ENCODE measurements at regions not wholly inside any gene's neighbourhood (a gene's known extent, or its start where the extent isn't known, plus 50 kb on each side); places are given as distances from the start of the nearest gene placed in this dataset.

DNA sequence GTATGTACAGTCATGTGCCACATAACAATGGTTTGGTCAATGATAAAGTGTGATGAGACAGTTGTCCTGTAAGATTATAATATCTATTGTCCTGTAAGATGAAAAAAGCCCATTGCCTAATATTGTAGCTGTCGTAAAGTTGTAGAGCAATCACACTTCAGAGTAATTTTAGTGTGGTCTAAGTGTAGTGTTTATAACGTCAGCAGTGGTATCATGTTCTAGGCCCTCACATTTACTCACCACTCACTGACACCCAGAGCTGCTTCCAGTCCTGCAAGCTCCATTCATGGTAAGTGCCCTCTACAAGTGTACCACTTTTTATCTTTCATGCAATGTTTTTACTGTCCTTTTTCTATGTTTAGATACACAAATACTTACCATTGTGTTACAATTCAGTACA, 259.9 kb upstream of the RAB4A start:
- no peak for DNase-seq (ENCODE audit: extremely low read depth, insufficient read length)
- Histone ChIP-seq H3K4me3 (replicated peaks; ENCODE audit: low read depth, low read length) (no peak overlapping the region), H3K27me3 (replicated peaks; ENCODE audit: control insufficient read depth, insufficient read depth, low read length) (0 out of 2 replicates have a peak, but pooled peaks cover 2% of the 10 kb centered on the region), H3K36me3 (ENCODE audit: control insufficient read depth, insufficient read depth, low read length) (no peaks in the 10 kb centered on the region)
- TF ChIP-seq, protein P1, sequence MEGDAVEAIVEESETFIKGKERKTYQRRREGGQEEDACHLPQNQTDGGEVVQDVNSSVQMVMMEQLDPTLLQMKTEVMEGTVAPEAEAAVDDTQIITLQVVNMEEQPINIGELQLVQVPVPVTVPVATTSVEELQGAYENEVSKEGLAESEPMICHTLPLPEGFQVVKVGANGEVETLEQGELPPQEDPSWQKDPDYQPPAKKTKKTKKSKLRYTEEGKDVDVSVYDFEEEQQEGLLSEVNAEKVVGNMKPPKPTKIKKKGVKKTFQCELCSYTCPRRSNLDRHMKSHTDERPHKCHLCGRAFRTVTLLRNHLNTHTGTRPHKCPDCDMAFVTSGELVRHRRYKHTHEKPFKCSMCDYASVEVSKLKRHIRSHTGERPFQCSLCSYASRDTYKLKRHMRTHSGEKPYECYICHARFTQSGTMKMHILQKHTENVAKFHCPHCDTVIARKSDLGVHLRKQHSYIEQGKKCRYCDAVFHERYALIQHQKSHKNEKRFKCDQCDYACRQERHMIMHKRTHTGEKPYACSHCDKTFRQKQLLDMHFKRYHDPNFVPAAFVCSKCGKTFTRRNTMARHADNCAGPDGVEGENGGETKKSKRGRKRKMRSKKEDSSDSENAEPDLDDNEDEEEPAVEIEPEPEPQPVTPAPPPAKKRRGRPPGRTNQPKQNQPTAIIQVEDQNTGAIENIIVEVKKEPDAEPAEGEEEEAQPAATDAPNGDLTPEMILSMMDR (IDR thresholded peaks at IDR 0.05; ENCODE audit: insufficient read depth, low read length, poor library complexity, severe bottlenecking), result no peak

DNA sequence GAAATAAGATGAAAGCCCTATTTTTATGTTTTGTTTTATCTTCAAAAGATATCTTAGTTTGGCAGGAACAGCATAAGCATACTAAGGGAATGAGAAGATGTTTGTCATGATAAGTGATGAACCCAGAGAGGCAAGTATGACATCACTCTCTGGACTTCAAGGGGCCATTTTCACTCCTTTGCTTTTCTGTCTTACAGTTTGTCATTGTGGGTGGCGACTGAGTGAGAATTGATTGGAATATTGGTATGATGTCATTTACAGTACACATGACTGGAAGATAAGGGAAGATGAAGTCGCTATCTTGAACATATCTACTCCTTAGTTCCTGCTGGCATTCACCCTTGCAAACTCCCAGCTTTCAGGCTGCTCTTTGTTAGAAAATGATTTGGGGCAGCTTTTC, 258.1 kb upstream of the RAB4A start:
- DNase-seq (ENCODE audit: extremely low read depth, insufficient read length), result no peak
- Histone ChIP-seq H3K36me3 (ENCODE audit: control insufficient read depth, insufficient read depth, low read length) (no peaks in the 10 kb centered on the region), H3K27me3 (replicated peaks; ENCODE audit: control insufficient read depth, insufficient read depth, low read length) (peaks cover 2% of the 10 kb centered on the region; the same call in 1 of the 2 replicates), H3K4me3 (replicated peaks; ENCODE audit: low read depth, low read length) (no peak overlapping the region)
- TF ChIP-seq, protein P1 (IDR thresholded peaks at IDR 0.05; ENCODE audit: insufficient read depth, low read length, poor library complexity, severe bottlenecking), result no peak

DNA sequence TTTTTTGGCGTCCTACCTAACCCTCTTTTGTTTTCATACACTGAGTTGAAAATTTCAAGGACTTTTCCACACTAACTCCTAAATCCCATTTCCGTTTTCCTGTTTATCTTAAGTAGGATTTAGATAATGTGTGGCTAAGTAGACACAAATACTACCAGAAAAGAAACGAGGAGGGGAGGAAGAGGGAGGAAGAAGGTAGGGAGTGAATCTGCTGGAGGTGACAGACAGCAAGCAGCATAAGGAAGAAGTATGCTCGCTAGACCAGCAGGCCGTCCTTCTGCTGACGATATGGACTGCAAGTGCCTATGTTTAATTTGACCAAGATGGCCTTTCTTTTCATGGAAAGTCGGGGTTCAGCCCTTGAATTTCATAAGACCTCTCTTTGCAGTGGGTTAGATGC, 256.9 kb upstream of the RAB4A start:
- H3K4me3 ChIP-seq (replicated peaks; ENCODE audit: low read depth, low read length), result no peak overlapping the region
- no peak for DNase-seq (ENCODE audit: extremely low read depth, insufficient read length)
- no peaks in the 10 kb centered on the region for H3K36me3 ChIP-seq (ENCODE audit: control insufficient read depth, insufficient read depth, low read length)
- peaks cover 2% of the 10 kb centered on the region; the same call in 1 of the 2 replicates for H3K27me3 ChIP-seq (replicated peaks; ENCODE audit: control insufficient read depth, insufficient read depth, low read length)
- TF ChIP-seq, protein P1 (IDR thresholded peaks at IDR 0.05; ENCODE audit: insufficient read depth, low read length, poor library complexity, severe bottlenecking), result no peak

DNA sequence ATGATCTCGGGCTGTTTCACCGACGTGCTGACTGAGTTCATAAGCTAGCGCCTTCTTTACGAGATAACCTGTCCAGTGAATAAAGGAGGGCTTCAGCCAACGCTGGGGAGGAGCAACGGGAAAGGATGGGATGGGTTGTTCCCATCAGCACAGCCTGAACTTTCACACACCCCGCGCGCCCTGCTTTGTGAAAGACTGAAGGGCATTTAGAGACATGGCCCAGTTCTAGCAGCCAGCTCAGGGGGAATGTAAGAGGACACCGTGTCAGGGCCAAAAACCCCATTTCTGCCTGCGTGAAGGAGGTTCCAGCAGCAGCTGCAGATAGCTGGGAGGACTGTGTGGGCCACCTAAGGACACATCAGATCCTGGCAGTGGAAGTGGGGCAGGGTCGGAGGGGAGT, 255.1 kb upstream of the RAB4A start:
- TF ChIP-seq, protein P1 (IDR thresholded peaks at IDR 0.05; ENCODE audit: insufficient read depth, low read length, poor library complexity, severe bottlenecking), result no peak
- DNase-seq (ENCODE audit: extremely low read depth, insufficient read length), result no peak
- H3K4me3 ChIP-seq (replicated peaks; ENCODE audit: low read depth, low read length), result no peak overlapping the region
- no peaks in the 10 kb centered on the region for H3K36me3 ChIP-seq (ENCODE audit: control insufficient read depth, insufficient read depth, low read length)
- H3K27me3 ChIP-seq (replicated peaks; ENCODE audit: control insufficient read depth, insufficient read depth, low read length), result peaks cover 2% of the 10 kb centered on the region; the same call in 1 of the 2 replicates

DNA sequence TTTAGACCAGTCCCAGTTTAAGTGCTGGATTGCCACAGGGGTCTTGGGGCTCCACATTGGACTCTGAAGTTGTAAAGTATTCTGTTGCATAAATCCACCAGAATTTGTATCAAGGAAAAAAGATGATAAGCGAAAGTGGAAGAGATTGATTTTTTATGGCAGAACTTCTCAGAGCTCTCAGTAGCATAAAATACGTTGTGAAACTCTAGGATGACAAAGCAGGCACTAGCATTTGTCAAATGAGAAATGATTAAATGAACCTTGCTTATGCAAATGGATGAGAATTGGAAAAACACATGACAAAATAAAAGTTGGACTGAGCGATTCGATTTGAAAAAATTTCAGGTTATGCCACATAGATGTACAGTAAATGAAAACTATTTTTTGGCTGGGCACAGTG, 253.8 kb upstream of the RAB4A start:
- Histone ChIP-seq H3K27me3 (replicated peaks; ENCODE audit: control insufficient read depth, insufficient read depth, low read length) (peaks cover 2% of the 10 kb centered on the region; the same call in 1 of the 2 replicates), H3K36me3 (ENCODE audit: control insufficient read depth, insufficient read depth, low read length) (no peaks in the 10 kb centered on the region), H3K4me3 (replicated peaks; ENCODE audit: low read depth, low read length) (no peak overlapping the region)
- TF ChIP-seq, protein P1 (IDR thresholded peaks at IDR 0.05; ENCODE audit: insufficient read depth, low read length, poor library complexity, severe bottlenecking), result no peak
- no peak for DNase-seq (ENCODE audit: extremely low read depth, insufficient read length)

DNA sequence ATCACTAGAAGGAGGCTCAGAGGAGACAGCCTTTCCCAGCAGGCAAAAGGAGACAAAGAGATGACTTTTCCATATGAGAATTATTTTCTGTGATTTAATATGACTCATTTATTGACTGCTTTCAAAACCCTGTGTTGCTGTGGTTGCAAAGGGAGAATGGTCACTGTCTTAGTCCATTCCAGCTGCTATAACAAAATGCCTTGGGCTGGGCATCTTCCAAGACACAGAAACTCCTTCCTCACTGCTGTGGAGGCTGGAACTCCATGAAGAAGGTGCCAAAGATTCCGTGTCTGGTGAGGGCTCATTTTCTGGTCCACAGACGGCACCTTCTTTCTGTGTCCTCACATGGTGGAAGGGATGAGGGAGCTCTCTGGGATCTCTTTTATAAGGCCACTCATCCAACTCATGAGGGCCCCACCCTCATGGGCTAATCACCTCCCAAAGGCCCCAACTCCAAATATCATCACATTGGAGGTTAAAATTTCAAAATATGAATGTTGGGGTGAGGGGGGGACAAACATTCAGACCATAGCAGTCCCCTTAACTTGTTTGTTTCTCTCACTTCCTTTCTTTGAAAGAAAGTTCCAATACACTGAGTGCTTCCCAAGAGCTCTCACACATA, 252.1 kb upstream of the RAB4A start:
- no peak for DNase-seq (ENCODE audit: extremely low read depth, insufficient read length)
- no peak overlapping the region for H3K4me3 ChIP-seq (replicated peaks; ENCODE audit: low read depth, low read length)
- peaks cover 4% of the 10 kb centered on the region for H3K27me3 ChIP-seq (replicated peaks; ENCODE audit: control insufficient read depth, insufficient read depth, low read length)
- TF ChIP-seq, protein P1 (IDR thresholded peaks at IDR 0.05; ENCODE audit: insufficient read depth, low read length, poor library complexity, severe bottlenecking), result no peak
- H3K36me3 ChIP-seq (ENCODE audit: control insufficient read depth, insufficient read depth, low read length), result no peaks in the 10 kb centered on the region
